Left lung (tissue), 4 donors: ENCODE measurements at regions not wholly inside any gene's neighbourhood (a gene's known extent, or its start where the extent isn't known, plus 50 kb on each side); places are given as distances from the start of the nearest gene placed in this dataset.

ENCODE experiments used
- ATAC-seq: fragments of 200-7000 bp; cut with Tn5 transposase; one replicate; pipeline ENCODE4 v1.9.1; 2020; ENCODE audit warnings: moderate library complexity
- DNase-seq, 4 donors: peaks; one replicate each; pipeline ENCODE4 v3.0.0-alpha.2; 2013 to 2020
- H3K27ac ChIP-seq, 2 donors: fragments of 200-600 bp; sonication (generic) in 1 of 2; one replicate each; pipeline versions ENCODE4 v1.5.0 to v1.8.0; 2020 to 2021
- H3K27me3 ChIP-seq, 2 donors: fragments of 200-600 bp; sonication (generic) in 1 of 2; one replicate each; pipeline versions ENCODE4 v1.5.0 to v1.8.0; 2020 to 2021
- H3K36me3 ChIP-seq, 2 donors: fragments of 200-600 bp; sonication (generic) in 1 of 2; one replicate each; pipeline versions ENCODE4 v1.5.0 to v1.8.0; 2020 to 2021
- H3K4me1 ChIP-seq, 2 donors: fragments of 200-600 bp; one replicate each; pipeline ENCODE4 v1.8.0; 2021
- H3K4me3 ChIP-seq, 2 donors: fragments of 200-600 bp; sonication (generic) in 1 of 2; one replicate each; pipeline versions ENCODE4 v1.5.0 to v1.8.0; 2020 to 2021; ENCODE audit warnings: mild to moderate bottlenecking in 1 of 2
- H3K9me3 ChIP-seq, 2 donors: fragments of 200-600 bp; sonication (generic) in 1 of 2; one replicate each; pipeline versions ENCODE4 v1.5.0 to v1.8.0; 2020 to 2021
- intact Hi-C, 2 donors: fragments of 100-400 bp; cut with DNase I; formaldehyde crosslinking; loops; one replicate each; pipeline versions ENCODE4 v1.11.2 to v1.14.2; 2022
- TF ChIP-seq, protein P1 (sequence below), 2 donors: fragments of 200-600 bp; sonication (generic) in 1 of 2; IDR thresholded peaks; one replicate each; pipeline versions ENCODE4 v1.5.0 to v1.8.0; 2021; ENCODE audit warnings: antibody characterized with exemption in 2 of 2
- donor health status: DM: no; HTN: yes; CAD: no.
- donor health status: DM: no; HTN: no; CAD: no.

DNA sequence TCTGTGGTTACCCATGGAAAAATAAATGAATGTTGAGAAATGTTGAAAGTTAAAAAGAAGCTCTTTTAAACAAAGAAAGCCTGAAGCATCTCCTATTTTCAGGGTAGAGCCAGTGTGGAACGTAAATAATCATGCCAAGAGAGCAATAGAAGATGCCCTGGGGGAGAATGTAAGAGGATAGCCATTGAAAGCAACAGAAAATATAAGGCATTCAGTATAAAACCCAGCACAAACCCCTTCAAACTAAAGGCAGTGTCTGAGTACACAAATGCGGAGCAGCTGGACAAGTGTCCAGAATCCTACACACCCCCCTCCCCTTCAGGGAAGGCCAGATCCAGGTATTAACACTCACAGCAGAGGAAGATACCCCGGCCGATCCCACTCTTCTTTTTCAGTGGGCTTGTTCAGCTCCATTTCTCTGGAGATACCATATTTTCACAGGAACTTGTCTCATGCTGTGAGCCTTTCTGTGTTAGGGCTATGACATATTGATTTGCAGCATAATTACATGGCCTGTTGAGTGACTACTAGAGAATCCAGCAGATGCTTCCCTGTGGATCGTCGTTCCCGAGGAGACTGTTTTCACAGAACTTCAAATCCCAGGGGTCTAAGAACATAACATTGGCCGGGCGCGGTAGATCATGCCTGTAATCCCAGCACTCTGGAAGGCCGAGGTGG lies 101.2 kb downstream of the PLK2 start:
- H3K4me1 ChIP-seq: no peaks in the 10 kb centered on the region
- H3K36me3 ChIP-seq: no peaks in the 10 kb centered on the region
- no peaks in the 10 kb centered on the region for H3K27me3 ChIP-seq
- ATAC-seq (no peak), DNase-seq (no peak)
- TF ChIP-seq, protein P1, sequence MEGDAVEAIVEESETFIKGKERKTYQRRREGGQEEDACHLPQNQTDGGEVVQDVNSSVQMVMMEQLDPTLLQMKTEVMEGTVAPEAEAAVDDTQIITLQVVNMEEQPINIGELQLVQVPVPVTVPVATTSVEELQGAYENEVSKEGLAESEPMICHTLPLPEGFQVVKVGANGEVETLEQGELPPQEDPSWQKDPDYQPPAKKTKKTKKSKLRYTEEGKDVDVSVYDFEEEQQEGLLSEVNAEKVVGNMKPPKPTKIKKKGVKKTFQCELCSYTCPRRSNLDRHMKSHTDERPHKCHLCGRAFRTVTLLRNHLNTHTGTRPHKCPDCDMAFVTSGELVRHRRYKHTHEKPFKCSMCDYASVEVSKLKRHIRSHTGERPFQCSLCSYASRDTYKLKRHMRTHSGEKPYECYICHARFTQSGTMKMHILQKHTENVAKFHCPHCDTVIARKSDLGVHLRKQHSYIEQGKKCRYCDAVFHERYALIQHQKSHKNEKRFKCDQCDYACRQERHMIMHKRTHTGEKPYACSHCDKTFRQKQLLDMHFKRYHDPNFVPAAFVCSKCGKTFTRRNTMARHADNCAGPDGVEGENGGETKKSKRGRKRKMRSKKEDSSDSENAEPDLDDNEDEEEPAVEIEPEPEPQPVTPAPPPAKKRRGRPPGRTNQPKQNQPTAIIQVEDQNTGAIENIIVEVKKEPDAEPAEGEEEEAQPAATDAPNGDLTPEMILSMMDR (IDR thresholded peaks at IDR 0.05): no peak
- intact Hi-C loops: no loop called here
- H3K27ac ChIP-seq: no peak overlapping the region
- H3K9me3 ChIP-seq: no peaks in the 10 kb centered on the region
- H3K4me3 ChIP-seq: no peak overlapping the region

DNA sequence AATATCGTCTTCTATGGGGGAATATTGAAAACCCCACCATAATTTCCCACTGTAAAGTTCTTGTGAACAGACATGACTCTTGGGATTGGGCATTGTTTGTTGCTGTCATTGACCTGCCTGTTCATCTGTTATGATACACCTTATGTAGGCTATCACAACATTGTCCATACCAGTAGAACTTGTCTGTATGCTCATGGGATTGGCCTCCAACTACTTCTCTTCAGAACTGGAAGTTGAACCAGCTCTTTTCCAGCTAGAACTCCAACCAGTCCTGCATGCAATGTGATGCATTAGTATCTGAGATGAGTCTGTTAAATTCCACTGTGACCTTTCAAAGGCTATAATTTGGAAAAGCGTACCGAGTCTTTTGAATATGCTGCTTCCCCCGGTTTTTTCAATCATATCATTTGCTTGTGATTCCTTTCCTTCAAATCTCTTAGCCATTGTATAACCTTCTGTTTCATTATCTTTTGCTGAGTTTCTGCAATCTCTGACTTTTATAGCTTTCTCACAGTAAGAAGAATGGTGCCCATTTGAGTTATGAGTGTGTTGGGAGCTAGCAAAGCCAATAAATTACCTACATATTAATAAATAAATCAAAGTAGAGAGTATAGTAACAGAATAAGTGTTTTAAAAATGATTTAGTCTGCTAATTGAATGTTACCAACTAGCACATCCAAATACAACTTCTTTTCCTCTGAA lies 101.9 kb downstream of the PLK2 start:
- intact Hi-C loops: no loop called here
- Histone ChIP-seq H3K9me3 (no peaks in the 10 kb centered on the region), H3K27me3 (no peaks in the 10 kb centered on the region), H3K4me3 (no peak overlapping the region), H3K27ac (no peak overlapping the region), H3K36me3 (no peaks in the 10 kb centered on the region), H3K4me1 (no peaks in the 10 kb centered on the region)
- no peak for ATAC-seq
- TF ChIP-seq, protein P1 (IDR thresholded peaks at IDR 0.05): no peak
- DNase-seq: no peak

DNA sequence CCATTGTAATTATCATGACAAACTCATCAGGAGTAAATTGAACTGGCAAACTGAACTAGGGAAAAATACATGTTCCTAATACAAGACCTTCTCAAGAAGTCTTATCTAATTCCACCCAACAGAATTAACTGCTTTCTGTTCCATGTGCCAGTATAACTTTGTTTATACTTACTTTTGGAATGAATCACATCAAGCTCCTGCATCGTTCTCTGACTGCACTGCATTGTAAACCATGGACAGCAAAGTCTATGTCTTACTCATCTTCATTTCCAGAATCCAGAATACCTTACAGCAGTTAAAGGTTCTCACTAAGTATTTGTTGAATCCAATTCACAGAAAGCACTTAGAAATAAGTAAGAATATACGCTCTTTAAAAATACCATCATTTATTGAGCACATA lies 102.8 kb downstream of the PLK2 start:
- H3K9me3 ChIP-seq: no peaks in the 10 kb centered on the region
- no peaks in the 10 kb centered on the region for H3K27me3 ChIP-seq
- no peak overlapping the region for H3K4me3 ChIP-seq
- TF ChIP-seq, protein P1 (IDR thresholded peaks at IDR 0.05): no peak
- no peak for DNase-seq
- intact Hi-C loops: no loop called here
- no peaks in the 10 kb centered on the region for H3K36me3 ChIP-seq
- H3K27ac ChIP-seq: no peak overlapping the region
- no peak for ATAC-seq
- H3K4me1 ChIP-seq: no peaks in the 10 kb centered on the region

DNA sequence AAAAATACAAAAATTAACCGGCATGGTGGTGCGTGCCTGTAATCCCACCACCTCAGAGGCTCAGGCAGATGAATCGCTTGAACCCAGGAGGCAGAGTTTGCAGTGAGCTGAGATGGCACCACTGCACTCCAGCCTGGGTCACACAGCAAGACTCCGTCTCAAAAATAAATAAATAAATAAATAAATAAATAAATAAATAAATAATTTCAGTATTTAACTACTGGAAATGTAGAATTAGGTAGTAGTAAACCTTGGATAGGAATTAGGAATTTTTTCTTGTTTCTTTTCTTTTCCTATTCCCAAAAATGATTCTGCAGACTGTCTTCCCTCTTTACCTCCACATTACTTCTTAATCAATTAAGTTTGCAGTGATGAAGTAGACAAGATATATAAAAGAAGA lies 103.2 kb downstream of the PLK2 start:
- intact Hi-C loops: no loop called here
- Histone ChIP-seq H3K4me3 (no peak overlapping the region), H3K27me3 (no peaks in the 10 kb centered on the region), H3K27ac (no peak overlapping the region), H3K4me1 (no peaks in the 10 kb centered on the region), H3K9me3 (no peaks in the 10 kb centered on the region), H3K36me3 (no peaks in the 10 kb centered on the region)
- DNase-seq (no peak), ATAC-seq (no peak)
- TF ChIP-seq, protein P1 (IDR thresholded peaks at IDR 0.05): no peak

DNA sequence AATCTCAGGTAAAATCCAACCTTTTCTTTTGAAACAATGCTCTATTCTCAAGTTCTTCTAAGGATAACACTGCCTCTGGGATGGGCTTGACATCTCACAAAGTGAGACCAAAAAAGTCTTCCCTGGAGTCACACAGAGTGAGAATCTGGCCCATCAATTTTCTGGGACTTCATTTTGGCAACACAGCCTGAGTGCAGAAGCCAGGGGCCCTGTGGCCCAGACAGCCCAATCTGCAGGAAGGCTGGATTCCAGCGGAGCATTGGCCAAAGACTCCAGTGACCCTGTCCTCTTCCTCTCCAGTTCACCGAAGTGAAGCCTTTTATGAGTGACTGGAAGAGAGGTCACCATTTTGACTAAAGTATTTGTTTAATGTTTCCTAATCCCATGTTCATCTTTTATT lies 105.1 kb downstream of the PLK2 start:
- no peak overlapping the region for H3K4me3 ChIP-seq
- DNase-seq (no peak), ATAC-seq (no peak)
- H3K36me3 ChIP-seq: no peaks in the 10 kb centered on the region
- H3K9me3 ChIP-seq: no peaks in the 10 kb centered on the region
- TF ChIP-seq, protein P1 (IDR thresholded peaks at IDR 0.05): no peak
- intact Hi-C loops: no loop called here
- H3K27me3 ChIP-seq: no peaks in the 10 kb centered on the region
- H3K4me1 ChIP-seq: no peaks in the 10 kb centered on the region
- no peak overlapping the region for H3K27ac ChIP-seq
